Calu3 (cell line): ENCODE measurements at regions not wholly inside any gene's neighbourhood (a gene's known extent, or its start where the extent isn't known, plus 50 kb on each side); places are given as distances from the start of the nearest gene placed in this dataset.

Experiments used
- BruUV-seq: library from RNA; stranded (reverse); fragments of 400-500 nt; replicated peaks from 2 replicates; lab custom pipeline; 2021; lab: Mats Ljungman, UMichigan
- CTCF ChIA-PET: fragments of 300-600 bp; sonication (Branson Sonifier 250); formaldehyde crosslinking; loops from one replicate; lab custom pipeline; 2022; ENCODE audit warnings: antibody characterized with exemption; lab: Charles Lee
- DNase-seq: peaks from one replicate; pipeline ENCODE4 v3.0.0; 2022
- H3K27ac Mint-ChIP-seq: one replicate; pipeline ENCODE4 v1.8.0; 2022; ENCODE audit warnings: mixed read lengths; ENCODE audit not compliant: unreplicated experiment
- H3K27me3 Mint-ChIP-seq: one replicate; pipeline ENCODE4 v1.8.0; 2022; ENCODE audit warnings: mixed read lengths; ENCODE audit not compliant: unreplicated experiment
- H3K36me3 Mint-ChIP-seq: one replicate; pipeline ENCODE4 v1.8.0; 2022; ENCODE audit warnings: mild to moderate bottlenecking, moderate library complexity, mixed read lengths; ENCODE audit not compliant: insufficient read depth, unreplicated experiment
- H3K4me1 Mint-ChIP-seq: one replicate; pipeline ENCODE4 v1.8.0; 2022; ENCODE audit warnings: mild to moderate bottlenecking, low read depth, mixed read lengths; ENCODE audit not compliant: unreplicated experiment
- H3K4me3 Mint-ChIP-seq: one replicate; pipeline ENCODE4 v1.8.0; 2022; ENCODE audit warnings: mild to moderate bottlenecking, low read depth, moderate library complexity, mixed read lengths; ENCODE audit not compliant: unreplicated experiment
- H3K9me3 Mint-ChIP-seq: one replicate; pipeline ENCODE4 v1.8.0; 2022; ENCODE audit warnings: low read depth, mixed read lengths; ENCODE audit not compliant: unreplicated experiment
- CTCF ChIP-seq: fragments of 200-600 bp; IDR thresholded peaks from one replicate; pipeline ENCODE4 v1.8.0; 2022; ENCODE audit warnings: antibody characterized with exemption; ENCODE audit not compliant: unreplicated experiment
- intact Hi-C: fragments of 100-400 bp; cut with micrococcal nuclease; formaldehyde crosslinking; loops from one replicate; pipeline ENCODE4 v1.10.0; 2022; ENCODE audit not compliant: unreplicated experiment

GRCh38 chr3:67202053-67202452, 203.9 kb downstream of the KBTBD8 start:
- no peaks in the 10 kb centered on the region for H3K27me3 Mint-ChIP-seq
- no peak for DNase-seq
- H3K4me1 Mint-ChIP-seq, result no peaks in the 10 kb centered on the region
- H3K27ac Mint-ChIP-seq, result no peak overlapping the region
- no TSS peak for BruUV-seq
- H3K9me3 Mint-ChIP-seq, result peaks cover under 1% of the 10 kb centered on the region
- H3K4me3 Mint-ChIP-seq, result no peak overlapping the region
- no peak for TF ChIP-seq CTCF
- intact Hi-C loops, result no loop called here
- H3K36me3 Mint-ChIP-seq, result no peaks in the 10 kb centered on the region
- CTCF ChIA-PET, result no interaction called here

- no peak overlapping the region for H3K4me3 Mint-ChIP-seq
- intact Hi-C loops, result no loop called here
- H3K9me3 Mint-ChIP-seq, result peaks cover 3% of the 10 kb centered on the region
- TF ChIP-seq CTCF, result no peak
- CTCF ChIA-PET, result no interaction called here
- BruUV-seq, result no TSS peak
- no peaks in the 10 kb centered on the region for H3K4me1 Mint-ChIP-seq
- H3K36me3 Mint-ChIP-seq, result no peaks in the 10 kb centered on the region
- H3K27me3 Mint-ChIP-seq, result no peaks in the 10 kb centered on the region
- no peak for DNase-seq
- H3K27ac Mint-ChIP-seq, result no peak overlapping the region
These were observed 206.8 kb downstream of the KBTBD8 start for GRCh38 chr3:67204951-67205350.

GRCh38 chr3:67215690-67216089, 217.6 kb downstream of the KBTBD8 start:
- CTCF ChIA-PET, result interaction anchor here (0.6 kb wide), 1 partner anchor 148 kb away, joined by 3 read pairs; no protein-coding TSS in a partner anchor
- Mint-ChIP-seq H3K4me1 (no peaks in the 10 kb centered on the region), H3K36me3 (no peaks in the 10 kb centered on the region), H3K27ac (no peak overlapping the region), H3K4me3 (no peak overlapping the region), H3K27me3 (no peaks in the 10 kb centered on the region), H3K9me3 (peaks cover 6% of the 10 kb centered on the region)
- BruUV-seq, result no TSS peak
- intact Hi-C loops, result no loop called here
- no peak for TF ChIP-seq CTCF
- no peak for DNase-seq

- intact Hi-C loops, result no loop called here
- Mint-ChIP-seq H3K27me3 (no peaks in the 10 kb centered on the region), H3K36me3 (no peaks in the 10 kb centered on the region)
These were observed 228.9 kb downstream of the KBTBD8 start for GRCh38 chr3:67227030-67227429.

More at GRCh38 chr3:67227030-67227429, 228.9 kb downstream of the KBTBD8 start:
- CTCF ChIA-PET, result no interaction called here
- Mint-ChIP-seq H3K4me3 (no peak overlapping the region), H3K9me3 (peaks cover 6% of the 10 kb centered on the region), H3K27ac (no peak overlapping the region), H3K4me1 (no peaks in the 10 kb centered on the region)
- DNase-seq, result no peak
- BruUV-seq, result no TSS peak
- TF ChIP-seq CTCF, result no peak
